ENCODE measurements at regions not wholly inside any gene's neighbourhood (a gene's known extent, or its start where the extent isn't known, plus 50 kb on each side); places are given as distances from the start of the nearest gene placed in this dataset.

DNA sequence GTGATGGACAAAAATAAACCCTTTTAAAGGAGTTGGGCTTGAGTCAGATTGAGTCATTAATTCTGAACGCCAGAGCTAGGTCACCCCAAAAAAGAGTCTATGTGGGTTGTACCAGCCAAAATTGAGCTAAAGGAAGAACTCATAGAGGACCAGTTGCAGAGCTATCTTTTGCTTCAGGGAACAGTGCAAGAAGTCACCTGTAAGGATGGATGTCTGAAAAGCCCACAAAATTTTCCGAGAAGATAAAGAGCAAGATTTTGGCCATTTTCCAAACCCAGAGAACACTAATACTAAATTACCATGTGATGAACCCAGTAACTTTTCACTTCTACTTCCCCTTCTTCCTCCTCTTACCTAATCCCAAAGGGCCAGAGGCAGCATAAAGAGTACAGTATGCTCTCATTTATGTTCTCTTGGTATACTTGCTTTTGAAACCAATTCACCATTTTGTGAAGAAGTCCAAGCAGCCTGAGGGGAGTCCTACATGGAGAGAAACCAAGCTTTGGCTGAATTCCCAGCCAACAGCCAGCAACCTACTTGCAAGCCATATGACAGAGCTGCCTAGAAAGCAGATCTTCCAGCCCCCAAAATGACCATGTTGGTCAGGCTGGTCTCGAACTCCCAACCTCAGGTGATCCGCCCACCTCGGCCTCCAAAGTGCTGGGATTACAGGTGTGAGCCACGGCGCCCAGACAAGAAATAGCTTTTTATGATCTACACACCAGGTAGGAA lies 551.7 kb downstream of the SATB2 start:
- no peak for TF ChIP-seq POLR2A (IDR thresholded peaks at IDR 0.05)
- TF ChIP-seq, protein P1, sequence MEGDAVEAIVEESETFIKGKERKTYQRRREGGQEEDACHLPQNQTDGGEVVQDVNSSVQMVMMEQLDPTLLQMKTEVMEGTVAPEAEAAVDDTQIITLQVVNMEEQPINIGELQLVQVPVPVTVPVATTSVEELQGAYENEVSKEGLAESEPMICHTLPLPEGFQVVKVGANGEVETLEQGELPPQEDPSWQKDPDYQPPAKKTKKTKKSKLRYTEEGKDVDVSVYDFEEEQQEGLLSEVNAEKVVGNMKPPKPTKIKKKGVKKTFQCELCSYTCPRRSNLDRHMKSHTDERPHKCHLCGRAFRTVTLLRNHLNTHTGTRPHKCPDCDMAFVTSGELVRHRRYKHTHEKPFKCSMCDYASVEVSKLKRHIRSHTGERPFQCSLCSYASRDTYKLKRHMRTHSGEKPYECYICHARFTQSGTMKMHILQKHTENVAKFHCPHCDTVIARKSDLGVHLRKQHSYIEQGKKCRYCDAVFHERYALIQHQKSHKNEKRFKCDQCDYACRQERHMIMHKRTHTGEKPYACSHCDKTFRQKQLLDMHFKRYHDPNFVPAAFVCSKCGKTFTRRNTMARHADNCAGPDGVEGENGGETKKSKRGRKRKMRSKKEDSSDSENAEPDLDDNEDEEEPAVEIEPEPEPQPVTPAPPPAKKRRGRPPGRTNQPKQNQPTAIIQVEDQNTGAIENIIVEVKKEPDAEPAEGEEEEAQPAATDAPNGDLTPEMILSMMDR (IDR thresholded peaks at IDR 0.05 in 4 of 5, conservative IDR thresholded peaks at IDR 0.05 in 1 of 5), result no peak

All from gastrocnemius medialis (tissue), 4 donors.